OCI-LY1 (cell line): ENCODE measurements at regions not wholly inside any gene's neighbourhood (a gene's known extent, or its start where the extent isn't known, plus 50 kb on each side); places are given as distances from the start of the nearest gene placed in this dataset.

Source experiments
- H2AFZ ChIP-seq: fragments of 200-600 bp; sonication (generic), shearing (Covaris generic); 2 replicates; pipeline ENCODE4 v1.6.0; 2014; ENCODE audit warnings: antibody characterized with exemption, mild to moderate bottlenecking, low read length
- H3F3A ChIP-seq: fragments of 200-600 bp; sonication (generic), shearing (Covaris generic); 2 replicates; pipeline ENCODE4 v1.6.0; 2014; ENCODE audit warnings: mild to moderate bottlenecking, antibody characterized with exemption, low read length, moderate library complexity; ENCODE audit not compliant: insufficient read depth
- H3K27ac ChIP-seq: fragments of 200-600 bp; sonication (generic); 2 replicates; pipeline ENCODE4 v1.5.1; 2014; ENCODE audit warnings: low read length, mixed run types, mild to moderate bottlenecking, low read depth; ENCODE audit not compliant: poor library complexity, severe bottlenecking
- H3K27me3 ChIP-seq: fragments of 200-600 bp; sonication (generic); 2 replicates; pipeline ENCODE4 v1.6.0; 2014; ENCODE audit warnings: antibody characterized with exemption, mild to moderate bottlenecking, low read length, moderate library complexity; ENCODE audit not compliant: insufficient read depth
- H3K36me3 ChIP-seq: fragments of 200-600 bp; sonication (generic); 2 replicates; pipeline ENCODE4 v1.6.1; 2014; ENCODE audit warnings: mild to moderate bottlenecking, antibody characterized with exemption, low read length, moderate library complexity, mixed read lengths; ENCODE audit not compliant: insufficient read depth
- H3K4me1 ChIP-seq: fragments of 200-600 bp; sonication (generic); 2 replicates; pipeline ENCODE4 v1.5.1; 2014; ENCODE audit warnings: mild to moderate bottlenecking, low read length, moderate library complexity; ENCODE audit not compliant: insufficient read depth, severe bottlenecking
- H3K4me2 ChIP-seq: fragments of 200-600 bp; sonication (generic), shearing (Covaris generic); 2 replicates; pipeline ENCODE4 v1.6.1; 2014; ENCODE audit warnings: low read length
- H3K4me3 ChIP-seq: fragments of 200-600 bp; sonication (generic); 2 replicates; pipeline ENCODE4 v1.5.1; 2014; ENCODE audit warnings: low read length, low read depth, mild to moderate bottlenecking, mixed read lengths; ENCODE audit not compliant: poor library complexity, severe bottlenecking
- H3K79me2 ChIP-seq: fragments of 200-600 bp; shearing (Covaris generic); 2 replicates; pipeline ENCODE4 v1.6.1; 2016; ENCODE audit warnings: mixed run types, low read length, mixed read lengths; ENCODE audit not compliant: insufficient read depth
- H3K9ac ChIP-seq: fragments of 200-600 bp; sonication (generic), shearing (Covaris generic); 2 replicates; pipeline ENCODE4 v1.6.1; 2014; ENCODE audit warnings: mild to moderate bottlenecking, low read length, mixed read lengths
- H3K9me2 ChIP-seq: fragments of 200-600 bp; sonication (generic), shearing (Covaris generic); 2 replicates; pipeline ENCODE4 v1.6.1; 2014; ENCODE audit warnings: low read depth, mild to moderate bottlenecking, low read length, mixed read lengths
- H3K9me3 ChIP-seq: fragments of 200-600 bp; shearing (Covaris generic); 2 replicates; pipeline ENCODE4 v1.6.1; 2014; ENCODE audit warnings: low read length, mixed read lengths
- H4K20me1 ChIP-seq: fragments of 200-600 bp; sonication (generic), shearing (Covaris generic); 2 replicates; pipeline ENCODE4 v1.6.0; 2016; ENCODE audit warnings: mild to moderate bottlenecking, low read length; ENCODE audit not compliant: insufficient read depth
- CTCF ChIP-seq: fragments of 200-600 bp; sonication (generic), shearing (Covaris generic); IDR thresholded peaks from 2 replicates; pipeline ENCODE4 v1.5.1; 2017; ENCODE audit warnings: mild to moderate bottlenecking, antibody characterized with exemption, low read length, moderate library complexity, mixed read lengths
- EZH2 ChIP-seq: fragments of 200-600 bp; sonication (generic), shearing (Covaris generic); IDR thresholded peaks from 2 replicates; pipeline ENCODE4 v1.8.0; 2017; ENCODE audit warnings: borderline replicate concordance, mixed run types, mild to moderate bottlenecking, antibody characterized with exemption, low read length, moderate library complexity, mixed read lengths

GRCh38 chr6:154604119-154604518, 93.6 kb upstream of the CNKSR3 start:
- Histone ChIP-seq H3K27ac (no peak overlapping the region), H2AFZ (no peak overlapping the region), H3K27me3 (peaks cover 6% of the 10 kb centered on the region; the same call in 1 of the 2 replicates), H3K36me3 (no peaks in the 10 kb centered on the region), H3K4me3 (no peak overlapping the region), H3K9ac (no peak overlapping the region), H3K4me1 (no peaks in the 10 kb centered on the region), H3K4me2 (no peak overlapping the region), H3K9me2 (no peaks in the 10 kb centered on the region), H4K20me1 (no peaks in the 10 kb centered on the region), H3K79me2 (no peaks in the 10 kb centered on the region), H3K9me3 (no peaks in the 10 kb centered on the region), H3F3A (no peaks in the 10 kb centered on the region)
- TF ChIP-seq EZH2 (no peak), CTCF (no peak)

- Histone ChIP-seq H3K4me3 (no peak overlapping the region), H3K9me3 (no peaks in the 10 kb centered on the region), H2AFZ (no peak overlapping the region), H3K4me1 (no peaks in the 10 kb centered on the region), H3K4me2 (no peak overlapping the region), H3K36me3 (no peaks in the 10 kb centered on the region), H3K79me2 (no peaks in the 10 kb centered on the region), H3K27ac (no peak overlapping the region), H3K9ac (no peak overlapping the region), H3K9me2 (no peaks in the 10 kb centered on the region), H3F3A (no peaks in the 10 kb centered on the region), H3K27me3 (peaks cover 6% of the 10 kb centered on the region; the same call in 1 of the 2 replicates), H4K20me1 (no peaks in the 10 kb centered on the region)
- TF ChIP-seq EZH2 (no peak), CTCF (no peak)
Observed at GRCh38 chr6:154605178-154605881, 94.8 kb upstream of the CNKSR3 start.

- H3F3A ChIP-seq: no peaks in the 10 kb centered on the region
- no peak for TF ChIP-seq CTCF
- no peak for TF ChIP-seq EZH2
- H3K79me2 ChIP-seq: no peaks in the 10 kb centered on the region
- H3K36me3 ChIP-seq: no peaks in the 10 kb centered on the region
- H3K9me2 ChIP-seq: no peaks in the 10 kb centered on the region
- H4K20me1 ChIP-seq: no peaks in the 10 kb centered on the region
- H3K4me2 ChIP-seq: no peak overlapping the region
- H3K9ac ChIP-seq: no peak overlapping the region
- H3K27ac ChIP-seq: no peak overlapping the region
- peaks cover 6% of the 10 kb centered on the region; the same call in 1 of the 2 replicates for H3K27me3 ChIP-seq
- H3K4me3 ChIP-seq: no peak overlapping the region
- no peaks in the 10 kb centered on the region for H3K4me1 ChIP-seq
- H3K9me3 ChIP-seq: no peaks in the 10 kb centered on the region
- no peak overlapping the region for H2AFZ ChIP-seq
Observed at GRCh38 chr6:154605882-154606370, 95.4 kb upstream of the CNKSR3 start.
